ENCODE measurements at regions not wholly inside any gene's neighbourhood (a gene's known extent, or its start where the extent isn't known, plus 50 kb on each side); places are given as distances from the start of the nearest gene placed in this dataset.

- H3K18ac ChIP-seq (ENCODE audit: low read length), result no peak overlapping the region
- no peak overlapping the region for H2AFZ ChIP-seq (ENCODE audit: low read length)
- H4K91ac ChIP-seq (ENCODE audit: low read depth, low read length, poor library complexity), result no peak overlapping the region
- no peak overlapping the region for H2BK15ac ChIP-seq (ENCODE audit: low read length)
- H3K9ac ChIP-seq (ENCODE audit: low read depth, low read length, poor library complexity), result no peak overlapping the region
- DNase-seq (ENCODE audit: low spot score), result no peak
- no peak overlapping the region for H3K4ac ChIP-seq (ENCODE audit: low read length)
- no peak overlapping the region for H4K8ac ChIP-seq (ENCODE audit: low read depth, low read length)
- H3K14ac ChIP-seq (ENCODE audit: low read length), result no peak overlapping the region
- H3K4me2 ChIP-seq (ENCODE audit: insufficient read depth, low read length, poor library complexity, severe bottlenecking), result no peak overlapping the region
- no peak overlapping the region for H2BK12ac ChIP-seq (ENCODE audit: low read length)
- H3K27ac ChIP-seq (replicated peaks; ENCODE audit: low read length), result no peak overlapping the region
- no peak overlapping the region for H2AK5ac ChIP-seq (ENCODE audit: low read depth, low read length)
- no peak overlapping the region for H3K4me3 ChIP-seq (ENCODE audit: low read length in 2 of 2)
- peaks cover 0 to 3% (median 0%) of the 10 kb centered on the region in 3 experiments for H3K27me3 ChIP-seq (ENCODE audit: control insufficient read depth in 3 of 3, insufficient read depth in 3 of 3, low read depth in 1 of 3, low read length in 3 of 3)
- no CpG with 5 or more reads among the region's 1 CpG for WGBS, 2 donors (ENCODE audit: extremely low coverage in 2 of 2, insufficient read length in 2 of 2, insufficient replicate concordance in 1 of 2)
- H2BK120ac ChIP-seq (ENCODE audit: low read depth, low read length), result no peak overlapping the region
- H3K4me1 ChIP-seq (ENCODE audit: control insufficient read depth in 2 of 2, insufficient read depth in 1 of 2, low read depth in 1 of 2, low read length in 2 of 2), result no peaks in the 10 kb centered on the region
- no peaks in the 10 kb centered on the region for H3K36me3 ChIP-seq (replicated peaks in 1 of 2; ENCODE audit: control insufficient read depth in 2 of 2, insufficient read depth in 2 of 2, low read length in 2 of 2)
- H3K23ac ChIP-seq (ENCODE audit: low read depth, low read length, poor library complexity), result no peak overlapping the region
- no peak overlapping the region for H2BK5ac ChIP-seq (ENCODE audit: low read length)
- H3K9me3 ChIP-seq (replicated peaks in 1 of 2; ENCODE audit: control insufficient read depth in 2 of 2, insufficient read depth in 1 of 2, low read depth in 1 of 2, low read length in 2 of 2), result no peaks in the 10 kb centered on the region
- H3K79me1 ChIP-seq (ENCODE audit: low read depth, low read length), result no peaks in the 10 kb centered on the region
Measured at GRCh38 chrX:113305496-113305895, 464.9 kb upstream of the AMOT start.

- Histone ChIP-seq H4K8ac (ENCODE audit: low read depth, low read length) (no peak overlapping the region), H3K9me3 (replicated peaks in 1 of 2; ENCODE audit: control insufficient read depth in 2 of 2, insufficient read depth in 1 of 2, low read depth in 1 of 2, low read length in 2 of 2) (no peaks in the 10 kb centered on the region), H2BK5ac (ENCODE audit: low read length) (no peak overlapping the region), H3K18ac (ENCODE audit: low read length) (no peak overlapping the region), H3K4me3 (ENCODE audit: low read length in 2 of 2) (no peak overlapping the region), H3K27me3 (ENCODE audit: control insufficient read depth in 3 of 3, insufficient read depth in 3 of 3, low read depth in 1 of 3, low read length in 3 of 3) (no peaks in the 10 kb centered on the region), H3K14ac (ENCODE audit: low read length) (no peak overlapping the region), H3K79me1 (ENCODE audit: low read depth, low read length) (no peaks in the 10 kb centered on the region), H3K4ac (ENCODE audit: low read length) (no peak overlapping the region), H3K4me2 (ENCODE audit: insufficient read depth, low read length, poor library complexity, severe bottlenecking) (no peak overlapping the region), H2BK12ac (ENCODE audit: low read length) (no peak overlapping the region), H2BK15ac (ENCODE audit: low read length) (no peak overlapping the region), H2AFZ (ENCODE audit: low read length) (no peak overlapping the region), H4K91ac (ENCODE audit: low read depth, low read length, poor library complexity) (no peak overlapping the region), H2AK5ac (ENCODE audit: low read depth, low read length) (no peak overlapping the region), H3K27ac (replicated peaks; ENCODE audit: low read length) (no peak overlapping the region), H3K36me3 (replicated peaks in 1 of 2; ENCODE audit: control insufficient read depth in 2 of 2, insufficient read depth in 2 of 2, low read length in 2 of 2) (no peaks in the 10 kb centered on the region), H3K23ac (ENCODE audit: low read depth, low read length, poor library complexity) (no peak overlapping the region), H2BK120ac (ENCODE audit: low read depth, low read length) (no peak overlapping the region), H3K9ac (ENCODE audit: low read depth, low read length, poor library complexity) (no peak overlapping the region), H3K4me1 (ENCODE audit: control insufficient read depth in 2 of 2, insufficient read depth in 1 of 2, low read depth in 1 of 2, low read length in 2 of 2) (no peaks in the 10 kb centered on the region)
- WGBS, 2 donors (ENCODE audit: extremely low coverage in 2 of 2, insufficient read length in 2 of 2, insufficient replicate concordance in 1 of 2), result no CpG with 5 or more reads among the region's 3 CpGs
- no peak for DNase-seq (ENCODE audit: low spot score)
Measured at GRCh38 chrX:113300580-113300979, 459.9 kb upstream of the AMOT start.

- Histone ChIP-seq H2BK120ac (ENCODE audit: low read depth, low read length) (no peak overlapping the region), H3K4me1 (ENCODE audit: control insufficient read depth in 2 of 2, insufficient read depth in 1 of 2, low read depth in 1 of 2, low read length in 2 of 2) (no peaks in the 10 kb centered on the region), H3K27me3 (ENCODE audit: control insufficient read depth in 3 of 3, insufficient read depth in 3 of 3, low read depth in 1 of 3, low read length in 3 of 3) (no peaks in the 10 kb centered on the region), H3K4me3 (ENCODE audit: low read length in 2 of 2) (no peak overlapping the region), H3K9me3 (replicated peaks in 1 of 2; ENCODE audit: control insufficient read depth in 2 of 2, insufficient read depth in 1 of 2, low read depth in 1 of 2, low read length in 2 of 2) (no peaks in the 10 kb centered on the region), H4K91ac (ENCODE audit: low read depth, low read length, poor library complexity) (no peak overlapping the region), H3K14ac (ENCODE audit: low read length) (no peak overlapping the region), H2BK5ac (ENCODE audit: low read length) (no peak overlapping the region), H2BK12ac (ENCODE audit: low read length) (no peak overlapping the region), H3K79me1 (ENCODE audit: low read depth, low read length) (no peaks in the 10 kb centered on the region), H2AFZ (ENCODE audit: low read length) (no peak overlapping the region), H4K8ac (ENCODE audit: low read depth, low read length) (no peak overlapping the region), H3K36me3 (replicated peaks in 1 of 2; ENCODE audit: control insufficient read depth in 2 of 2, insufficient read depth in 2 of 2, low read length in 2 of 2) (no peaks in the 10 kb centered on the region), H2AK5ac (ENCODE audit: low read depth, low read length) (no peak overlapping the region), H3K9ac (ENCODE audit: low read depth, low read length, poor library complexity) (no peak overlapping the region), H3K27ac (replicated peaks; ENCODE audit: low read length) (no peak overlapping the region), H3K18ac (ENCODE audit: low read length) (no peak overlapping the region), H3K23ac (ENCODE audit: low read depth, low read length, poor library complexity) (no peak overlapping the region), H2BK15ac (ENCODE audit: low read length) (no peak overlapping the region), H3K4ac (ENCODE audit: low read length) (no peak overlapping the region), H3K4me2 (ENCODE audit: insufficient read depth, low read length, poor library complexity, severe bottlenecking) (no peak overlapping the region)
- no peak for DNase-seq (ENCODE audit: low spot score)
Measured at GRCh38 chrX:113297437-113297836, 456.8 kb upstream of the AMOT start.

GRCh38 chrX:113289503-113289902, 448.9 kb upstream of the AMOT start:
- H3K4me1 ChIP-seq (ENCODE audit: control insufficient read depth in 2 of 2, insufficient read depth in 1 of 2, low read depth in 1 of 2, low read length in 2 of 2), result no peaks in the 10 kb centered on the region
- H3K23ac ChIP-seq (ENCODE audit: low read depth, low read length, poor library complexity), result no peak overlapping the region
- no peak overlapping the region for H3K18ac ChIP-seq (ENCODE audit: low read length)
- H4K91ac ChIP-seq (ENCODE audit: low read depth, low read length, poor library complexity), result no peak overlapping the region
- H4K8ac ChIP-seq (ENCODE audit: low read depth, low read length), result no peak overlapping the region
- no peaks in the 10 kb centered on the region for H3K27me3 ChIP-seq (ENCODE audit: control insufficient read depth in 3 of 3, insufficient read depth in 3 of 3, low read depth in 1 of 3, low read length in 3 of 3)
- H3K9me3 ChIP-seq (replicated peaks in 1 of 2; ENCODE audit: control insufficient read depth in 2 of 2, insufficient read depth in 1 of 2, low read depth in 1 of 2, low read length in 2 of 2), result no peaks in the 10 kb centered on the region
- no peak for DNase-seq (ENCODE audit: low spot score)
- H2BK15ac ChIP-seq (ENCODE audit: low read length), result no peak overlapping the region
- no peak overlapping the region for H3K14ac ChIP-seq (ENCODE audit: low read length)
- no peak overlapping the region for H2BK5ac ChIP-seq (ENCODE audit: low read length)
- H2BK12ac ChIP-seq (ENCODE audit: low read length), result no peak overlapping the region
- no peak overlapping the region for H3K4me3 ChIP-seq (ENCODE audit: low read length in 2 of 2)
- no CpG with 5 or more reads among the region's 1 CpG for WGBS, 2 donors (ENCODE audit: extremely low coverage in 2 of 2, insufficient read length in 2 of 2, insufficient replicate concordance in 1 of 2)
- no peak overlapping the region for H2BK120ac ChIP-seq (ENCODE audit: low read depth, low read length)
- no peaks in the 10 kb centered on the region for H3K36me3 ChIP-seq (replicated peaks in 1 of 2; ENCODE audit: control insufficient read depth in 2 of 2, insufficient read depth in 2 of 2, low read length in 2 of 2)
- no peak overlapping the region for H3K9ac ChIP-seq (ENCODE audit: low read depth, low read length, poor library complexity)
- H3K27ac ChIP-seq (replicated peaks; ENCODE audit: low read length), result no peak overlapping the region
- H3K4ac ChIP-seq (ENCODE audit: low read length), result no peak overlapping the region
- H3K4me2 ChIP-seq (ENCODE audit: insufficient read depth, low read length, poor library complexity, severe bottlenecking), result no peak overlapping the region
- no peak overlapping the region for H2AK5ac ChIP-seq (ENCODE audit: low read depth, low read length)
- H3K79me1 ChIP-seq (ENCODE audit: low read depth, low read length), result no peaks in the 10 kb centered on the region
- H2AFZ ChIP-seq (ENCODE audit: low read length), result no peak overlapping the region

Measured in neuronal stem cell (in vitro differentiated cells).